ENCODE measurements at regions not wholly inside any gene's neighbourhood (a gene's known extent, or its start where the extent isn't known, plus 50 kb on each side); places are given as distances from the start of the nearest gene placed in this dataset.
"Not testable (repeated sequence)": the region's sequence is repeated elsewhere in the genome, so short reads cannot be mapped to it uniquely, and the experiment has no call there.

DNA sequence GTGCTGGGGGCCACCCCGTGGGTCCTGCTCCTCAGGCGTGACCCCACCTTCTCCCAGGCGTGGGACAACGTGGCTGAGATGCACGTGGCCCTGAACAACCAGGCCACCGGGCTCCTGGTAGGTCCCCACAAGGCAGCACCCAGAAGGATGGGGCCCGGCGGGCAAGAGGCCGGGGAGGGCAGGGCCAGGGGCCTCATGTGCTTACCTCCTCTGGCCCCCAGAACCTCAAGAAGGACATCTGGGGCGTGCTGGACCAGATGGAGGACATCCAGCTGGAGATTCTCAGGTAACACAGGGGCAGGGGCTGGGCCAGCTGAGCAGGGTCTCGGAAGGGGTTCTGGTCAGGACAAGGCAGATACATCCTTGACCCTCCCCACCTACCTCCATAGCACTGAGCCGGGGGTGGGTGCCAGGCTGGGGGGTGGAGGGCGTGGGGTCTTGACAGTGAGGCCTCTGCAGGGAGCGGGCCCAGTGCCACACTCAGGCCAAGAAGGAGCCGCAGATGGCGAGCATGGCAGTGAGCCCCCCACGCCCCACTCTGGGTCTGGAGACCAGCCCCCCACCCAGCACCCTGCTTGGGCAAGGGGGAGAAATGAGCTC is 186.3 kb downstream of the IGLL1 start:
- no peak for DNase-seq

DNA sequence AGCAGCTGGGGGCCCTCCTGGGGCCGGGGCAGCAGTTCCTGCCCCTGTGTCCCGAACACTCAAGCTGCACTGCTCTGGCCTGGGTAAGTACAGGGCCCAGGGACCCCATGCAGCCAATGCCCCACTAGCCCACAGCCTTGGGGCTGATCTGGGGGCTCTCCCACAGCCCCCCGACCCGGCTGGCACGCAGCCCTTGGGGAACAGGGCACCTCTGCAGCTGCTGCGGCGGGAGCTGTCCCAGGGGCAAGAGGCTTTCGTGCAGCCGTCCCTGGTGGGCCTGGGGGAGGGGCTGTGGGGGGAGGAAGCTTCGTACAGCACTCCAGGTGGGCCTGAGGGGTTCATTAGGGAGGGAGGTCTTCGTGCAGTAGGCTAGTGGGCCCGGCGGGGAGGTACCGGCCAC is 186.9 kb downstream of the IGLL1 start:
- DNase-seq = not testable (repeated sequence)

DNA sequence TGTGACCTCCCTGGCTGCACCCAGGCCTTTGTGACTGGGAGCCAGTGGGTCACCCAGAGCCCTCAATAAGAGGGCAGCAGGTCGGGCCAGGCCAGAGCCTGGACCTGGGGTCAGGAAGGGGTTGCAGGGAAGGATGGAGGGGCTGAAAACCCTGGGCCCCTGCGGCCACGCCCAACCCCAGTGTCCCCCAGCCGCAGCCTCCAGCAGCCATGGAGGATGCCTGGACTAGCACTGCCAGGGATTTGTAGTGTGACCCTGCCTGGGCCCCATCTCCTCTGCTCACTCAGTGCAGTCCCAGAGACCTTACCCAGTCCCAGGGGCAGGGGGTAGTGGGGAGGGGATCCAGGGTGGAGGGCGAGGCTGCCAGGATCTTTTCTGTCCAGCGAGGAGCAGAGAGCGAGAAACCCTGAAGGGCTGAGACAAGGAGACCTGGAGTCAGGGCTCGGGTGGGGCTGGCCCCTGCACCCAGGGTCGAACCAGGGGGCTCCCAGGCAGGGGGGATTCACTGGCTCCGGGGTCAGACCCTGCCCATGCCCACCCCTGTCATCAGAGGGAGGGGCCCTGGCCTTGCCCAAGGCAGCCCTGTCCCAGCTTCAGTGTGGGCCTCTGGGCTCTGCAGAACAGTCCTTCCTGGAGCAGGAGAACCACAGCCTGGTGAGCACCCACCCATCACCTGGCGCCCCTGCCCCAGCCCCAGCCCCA is 187.5 kb downstream of the IGLL1 start:
- no peak for DNase-seq

DNA sequence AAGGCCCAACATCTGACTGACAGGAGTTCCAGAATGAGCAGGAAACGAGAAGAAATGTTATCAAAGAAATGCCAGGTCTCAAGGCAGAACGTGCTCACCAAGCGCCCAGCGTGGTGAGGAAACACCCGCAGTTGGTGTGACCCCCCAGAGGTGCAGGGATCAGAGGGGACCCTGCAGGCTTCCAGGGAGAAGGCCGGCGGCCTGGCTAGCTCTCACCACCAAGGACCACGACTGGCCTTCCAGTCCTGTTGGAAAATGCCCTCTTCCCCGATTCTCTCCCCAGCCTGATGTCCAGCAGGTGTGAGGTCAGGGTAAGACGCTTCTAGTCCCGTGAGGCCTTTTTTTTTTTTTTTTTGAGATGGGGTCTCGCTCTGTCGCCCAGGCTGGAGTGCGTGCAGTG is 189.1 kb downstream of the IGLL1 start:
- no peak for DNase-seq

DNA sequence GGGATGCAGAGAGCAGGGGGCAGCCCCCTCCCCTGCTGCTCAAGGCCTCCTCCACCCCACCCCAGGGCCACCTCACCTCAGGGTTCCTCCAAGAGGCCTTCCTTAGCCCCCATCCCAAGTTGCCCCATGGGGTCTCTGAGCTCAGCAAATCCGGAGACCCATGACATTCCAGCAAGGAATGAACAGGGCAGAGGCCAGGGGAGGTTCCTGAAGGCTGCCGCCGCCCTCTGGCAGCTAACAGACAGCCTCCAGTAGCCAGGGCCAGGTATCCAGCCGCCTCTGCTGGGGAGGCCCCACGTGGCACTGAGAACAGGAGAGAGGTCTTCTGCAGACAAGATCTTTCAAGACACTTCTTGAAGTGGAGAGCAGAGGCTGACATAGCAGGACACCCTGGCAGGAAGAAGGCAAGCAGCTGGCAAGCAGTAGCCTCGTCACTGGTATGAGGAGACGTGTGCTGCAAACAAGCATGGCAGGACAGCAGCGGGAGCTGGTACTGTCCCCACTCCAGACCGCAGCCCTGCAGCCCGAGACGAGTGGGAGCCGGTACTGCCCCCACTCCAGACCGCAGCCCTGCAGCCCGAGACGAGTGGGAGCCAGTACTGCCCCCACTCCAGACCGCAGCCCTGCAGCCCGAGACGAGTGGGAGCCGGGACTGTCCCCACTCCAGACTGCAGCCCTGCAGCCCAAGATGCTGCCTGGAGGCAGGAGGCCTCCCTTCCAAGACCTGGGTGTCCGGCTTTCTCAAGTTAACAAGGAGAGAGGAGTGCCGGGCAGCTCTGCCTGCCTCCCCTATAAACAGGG is 190.6 kb downstream of the IGLL1 start:
- DNase-seq = peak; percentile 37

DNA sequence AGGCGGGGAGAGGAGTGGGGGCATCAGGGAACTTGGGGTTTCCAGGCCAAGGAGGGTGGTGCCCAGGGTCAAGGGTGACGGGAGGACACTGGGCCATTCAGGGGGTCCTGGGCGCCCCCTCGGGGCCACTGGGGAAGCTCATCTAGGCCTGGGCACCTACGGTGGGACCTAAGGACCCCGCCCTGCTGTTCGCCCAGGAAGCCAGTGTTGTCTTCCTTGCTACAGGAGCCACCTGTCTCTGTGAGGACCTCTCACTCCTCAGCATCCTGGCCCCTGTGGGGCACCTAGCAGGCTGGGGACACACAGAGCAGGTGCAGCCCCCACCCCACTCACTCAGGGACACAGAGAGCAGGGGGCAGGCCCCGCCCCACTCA is 191.6 kb downstream of the IGLL1 start:
- no peak for DNase-seq

DNA sequence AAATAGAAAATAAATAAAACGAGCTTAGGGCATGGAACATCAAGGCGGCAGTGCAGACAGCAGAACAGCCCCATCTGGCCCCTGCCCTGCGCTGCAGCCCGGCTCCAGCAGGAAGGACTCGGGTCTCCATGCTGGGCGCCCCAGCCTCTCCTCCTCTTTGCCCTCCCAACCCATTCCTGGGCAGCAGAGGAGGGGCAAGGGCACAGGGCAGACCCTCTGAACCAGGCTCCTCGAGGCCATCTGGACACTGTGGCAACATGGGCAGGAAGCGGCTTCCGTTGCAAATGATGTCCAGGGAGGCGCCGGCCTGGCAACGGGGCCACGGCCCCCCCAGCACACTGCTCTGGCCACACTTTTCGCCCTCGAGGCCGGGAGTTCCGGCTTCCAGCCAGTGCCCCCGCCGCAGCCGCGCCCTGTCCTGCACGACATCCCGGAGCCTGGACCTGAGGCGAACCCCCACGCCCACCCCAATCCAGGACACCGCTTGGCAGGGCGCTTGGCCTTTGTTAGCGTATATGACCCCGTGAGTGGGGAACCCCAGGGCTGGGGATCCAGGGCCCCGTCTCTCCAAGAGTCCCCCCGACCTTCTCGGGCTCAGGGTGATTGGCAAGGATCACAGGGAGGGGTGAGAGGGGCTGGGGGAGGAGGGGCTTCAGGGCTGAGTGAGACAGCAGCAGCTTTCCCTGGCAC is 192.1 kb downstream of the IGLL1 start:
- DNase-seq = no peak

DNA sequence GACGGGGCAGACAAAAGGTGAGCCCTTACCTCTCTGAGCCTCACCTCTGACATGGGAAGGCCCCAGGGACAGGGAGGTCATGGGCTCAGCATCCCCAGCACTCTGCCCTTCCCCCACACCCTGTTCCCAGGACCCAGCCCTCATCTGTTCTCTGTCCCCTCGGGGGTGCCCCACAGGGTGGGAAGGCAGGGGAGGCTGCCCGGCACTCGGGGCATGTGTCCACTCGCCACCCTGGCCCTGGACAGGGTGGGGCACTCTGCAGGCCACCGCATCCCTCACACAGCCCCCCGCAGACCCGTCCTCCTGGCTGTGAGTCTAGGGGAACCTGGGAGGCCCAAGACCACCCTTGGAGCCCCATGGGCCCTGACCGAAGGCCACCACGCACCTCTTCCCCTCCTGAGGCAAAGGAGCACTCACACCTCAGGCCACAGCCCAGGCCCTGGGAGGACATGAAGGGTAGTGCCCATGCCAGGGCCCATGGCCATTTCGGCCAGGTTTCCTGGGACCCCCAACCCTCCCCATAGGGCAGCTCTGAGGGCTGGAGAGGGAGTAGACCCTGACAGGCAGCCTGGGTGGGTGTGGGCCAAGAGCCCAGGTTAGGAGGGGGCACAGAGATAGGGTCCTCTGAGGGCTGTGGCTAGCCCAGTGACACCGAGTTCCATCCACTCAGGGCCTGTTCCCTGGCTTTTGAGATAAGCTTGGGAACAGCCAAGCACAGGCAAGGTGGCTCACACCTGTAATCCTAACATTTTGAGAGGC is 193.1 kb downstream of the IGLL1 start:
- no peak for DNase-seq

DNA sequence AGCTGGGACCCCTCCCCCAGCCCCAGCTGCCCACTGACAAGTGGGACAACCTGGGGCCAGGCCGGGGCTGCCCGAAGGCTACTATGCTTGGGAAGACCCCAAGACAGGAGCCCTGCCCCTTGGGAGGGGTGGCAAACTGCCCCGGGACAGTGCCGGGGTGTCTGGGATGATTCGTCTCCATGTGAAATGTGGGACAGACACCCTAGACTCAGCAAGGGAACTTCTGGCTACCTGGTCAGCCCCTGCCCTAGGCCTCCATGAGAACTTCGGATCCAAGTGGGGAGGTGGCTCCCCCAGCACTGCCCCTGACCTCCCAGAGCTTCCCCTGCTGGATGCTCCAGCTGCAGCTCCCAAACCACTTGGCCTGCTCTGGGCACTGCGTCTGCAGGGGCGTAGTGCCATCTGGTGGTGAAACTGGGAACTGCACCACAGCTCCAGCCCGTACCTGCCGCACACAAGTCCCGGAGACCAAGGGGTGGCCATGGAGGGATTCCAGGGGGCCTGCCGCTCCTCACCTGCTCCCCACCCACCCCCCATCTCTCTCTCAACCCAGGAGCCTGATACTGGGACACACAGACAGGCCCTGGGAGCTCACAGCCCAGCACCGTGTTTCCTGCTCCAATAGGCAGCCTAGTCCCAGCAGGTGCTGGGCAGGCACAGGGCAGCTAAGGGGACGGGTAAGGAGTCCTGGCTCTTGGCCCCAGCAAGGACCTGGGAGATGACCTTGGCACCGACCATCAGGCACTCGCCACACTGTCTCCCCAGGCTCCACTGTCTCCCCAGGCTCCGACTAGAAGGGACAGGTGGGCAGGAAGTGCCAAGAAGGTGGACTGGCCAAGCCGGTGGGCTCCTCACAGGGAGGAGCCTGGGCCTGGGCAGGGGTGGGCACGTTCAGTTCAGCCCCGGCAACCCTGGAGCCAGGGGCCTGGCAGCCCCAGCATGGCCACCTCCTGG is 194.1 kb downstream of the IGLL1 start:
- peak; percentile 81 for DNase-seq

DNA sequence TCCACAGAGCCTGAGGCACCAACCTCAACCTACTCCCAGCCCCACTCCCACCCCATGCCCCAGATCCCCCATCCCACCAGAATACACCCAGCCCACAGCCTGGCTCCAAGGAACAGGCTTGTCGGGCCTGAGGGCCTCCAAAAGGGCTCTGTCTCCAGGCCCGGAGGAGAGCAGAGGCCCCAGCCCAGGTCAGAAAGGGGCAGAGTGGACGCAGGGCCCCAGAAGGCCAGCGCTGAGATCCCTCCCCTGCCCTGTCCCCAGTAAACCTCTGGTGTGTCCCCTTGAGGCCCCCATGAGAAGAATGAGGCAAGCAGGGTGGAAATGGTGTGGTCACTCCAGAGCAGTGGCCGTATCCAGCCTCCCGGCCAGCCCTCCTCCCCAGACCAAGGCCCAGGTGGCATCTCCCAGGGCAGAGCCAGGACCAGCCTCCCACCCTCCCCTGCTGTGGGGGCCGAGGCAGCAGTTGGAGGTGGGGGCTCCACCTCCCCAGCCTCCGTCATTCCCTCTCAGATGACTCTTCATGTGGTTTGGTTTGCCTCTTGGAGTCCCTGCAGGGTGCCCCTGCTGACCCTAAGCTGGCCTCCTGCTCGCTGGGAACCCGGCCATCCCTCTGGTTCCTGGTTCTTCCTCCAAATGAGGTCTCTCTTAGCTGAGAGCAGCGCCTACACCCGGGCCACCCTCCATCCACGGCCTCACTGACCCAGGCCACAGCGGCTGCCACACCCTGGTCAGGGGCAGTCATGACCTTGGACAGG is 195.0 kb downstream of the IGLL1 start:
- DNase-seq = no peak

DNA sequence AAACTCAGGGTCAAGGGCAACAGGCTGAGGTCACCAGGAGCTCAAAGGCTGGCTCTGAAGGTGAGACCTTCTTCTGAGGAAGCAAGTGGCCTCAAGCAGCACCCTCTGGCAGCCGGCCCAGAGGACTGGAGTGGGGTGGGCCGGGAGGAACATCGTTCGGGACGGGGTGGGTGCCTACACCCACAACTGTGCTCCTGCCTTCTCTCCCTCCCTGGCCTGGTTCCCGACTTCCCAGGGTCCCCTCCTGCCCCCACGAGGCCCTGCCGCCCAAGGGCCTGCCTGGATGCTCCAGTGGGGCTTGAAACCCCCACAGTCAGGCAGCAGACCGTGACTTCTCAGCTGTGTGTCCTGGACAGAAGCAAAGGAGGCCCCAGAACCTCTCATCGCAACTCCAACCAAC is 195.7 kb downstream of the IGLL1 start:
- no peak for DNase-seq

DNA sequence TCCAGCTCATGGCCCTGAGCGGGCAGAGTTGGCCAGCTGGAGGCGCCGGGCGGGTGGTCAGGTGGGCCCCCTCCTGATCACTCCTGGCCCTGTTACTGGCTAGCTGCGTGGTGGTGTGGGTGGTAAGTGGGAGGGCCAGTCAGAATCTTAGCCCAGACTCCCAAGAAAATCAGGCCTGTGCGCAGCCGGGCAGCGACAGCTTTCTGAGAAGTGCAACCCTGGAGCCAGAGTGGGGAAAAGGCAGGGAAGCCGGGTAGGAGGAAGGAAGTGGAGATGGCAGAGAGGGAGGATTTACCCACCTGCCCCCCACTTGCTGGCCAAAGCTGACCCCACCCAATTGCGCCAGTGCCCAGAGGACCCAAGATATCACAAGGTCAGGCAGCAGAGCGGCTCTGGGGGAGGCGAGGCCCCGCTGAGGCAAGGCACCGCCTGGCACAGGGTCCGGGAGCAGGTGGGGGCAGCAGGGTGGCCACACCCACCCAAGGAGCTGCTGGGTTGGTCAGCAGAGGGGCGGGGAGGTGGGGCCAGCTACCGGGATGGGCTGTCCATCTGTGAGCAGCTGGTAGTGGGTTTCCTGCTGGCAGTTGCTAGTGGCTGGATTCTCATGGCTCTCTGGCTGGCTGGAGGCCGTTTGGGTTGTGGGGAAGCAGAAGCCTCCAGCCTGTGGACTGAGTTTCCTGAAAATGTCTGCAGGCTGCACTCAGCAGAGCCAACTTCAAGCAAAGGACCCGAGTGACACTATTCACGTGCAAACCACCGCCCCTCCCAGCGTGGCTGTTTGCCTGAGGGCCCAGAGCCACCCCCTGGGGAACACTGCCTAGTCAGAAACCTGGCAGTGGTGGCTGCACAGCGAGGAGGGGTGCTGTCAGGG is 196.4 kb downstream of the IGLL1 start:
- no peak for DNase-seq

DNA sequence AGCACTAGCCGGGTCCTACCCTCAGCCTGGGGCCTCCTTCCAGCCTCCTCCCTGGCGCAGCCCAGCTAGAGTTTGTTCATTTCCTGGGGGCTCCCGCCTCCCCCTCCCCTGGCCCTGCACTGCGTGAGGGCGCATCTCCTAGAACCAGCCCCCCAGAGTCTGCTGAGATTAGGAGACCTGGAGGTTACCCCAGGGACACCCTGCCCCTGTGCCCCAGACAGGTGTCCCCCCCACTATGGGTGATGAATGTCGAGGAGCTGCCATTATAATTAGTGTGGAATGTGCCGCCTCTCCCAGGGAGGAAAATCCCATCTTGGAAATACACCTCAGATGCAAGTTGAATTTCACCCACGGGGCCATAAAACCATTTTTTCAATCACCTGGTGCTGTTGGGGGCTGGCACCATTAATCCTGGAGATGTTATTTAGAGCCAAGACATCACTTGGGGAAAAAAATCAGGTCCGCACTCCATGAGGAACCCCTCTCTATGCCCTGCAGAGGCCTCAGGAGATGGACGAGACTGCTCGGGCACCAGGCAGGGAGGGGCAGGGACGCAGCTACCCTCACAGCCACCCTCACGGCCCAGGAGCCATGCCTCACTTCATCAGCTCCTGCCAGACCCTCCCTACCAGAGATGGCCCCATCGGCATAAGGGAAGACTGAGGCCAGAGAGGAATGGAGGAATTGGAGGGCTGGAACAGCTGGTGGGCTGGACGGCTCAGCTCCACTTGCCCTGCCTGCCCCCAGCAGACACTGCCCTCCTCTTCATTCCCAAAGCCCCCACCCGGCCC is 197.5 kb downstream of the IGLL1 start:
- DNase-seq = no peak

DNA sequence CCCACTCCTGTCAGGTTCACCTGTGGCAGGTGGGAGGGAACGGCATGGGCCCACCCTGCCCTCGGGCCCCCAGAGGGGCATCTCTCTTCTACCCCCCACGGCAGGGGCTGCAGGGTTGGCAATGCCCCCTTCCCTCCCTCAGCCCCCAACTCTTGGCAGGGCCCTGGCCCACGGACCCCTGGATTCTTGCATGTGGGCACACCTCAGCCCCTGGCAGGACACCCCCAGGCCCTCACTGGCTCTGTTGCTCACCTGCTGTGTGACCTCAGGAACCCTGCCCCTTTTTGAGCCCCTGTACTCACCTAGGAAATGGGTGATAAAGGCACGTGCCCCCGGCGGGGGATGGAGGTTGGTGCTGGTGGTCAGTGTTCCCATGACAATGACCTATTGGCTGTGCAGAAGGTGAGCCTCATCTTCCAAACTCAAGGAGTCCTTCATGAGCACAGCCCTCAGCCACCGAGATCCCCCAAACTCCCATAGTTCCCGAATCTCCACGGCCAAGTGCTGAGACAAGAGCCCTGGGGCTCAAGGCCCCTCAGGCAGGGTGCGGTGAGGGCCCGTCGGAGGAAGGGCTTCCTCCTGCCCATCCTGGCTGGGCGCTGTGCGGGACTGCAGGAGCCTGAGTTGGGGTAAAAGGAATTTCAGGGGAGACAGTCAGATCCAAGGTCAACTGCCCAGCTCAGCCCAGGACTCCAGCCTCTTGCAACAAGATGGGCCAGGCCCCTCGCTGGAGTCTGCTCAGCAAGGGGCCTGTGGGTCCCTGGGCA is 198.2 kb downstream of the IGLL1 start:
- DNase-seq = no peak

DNA sequence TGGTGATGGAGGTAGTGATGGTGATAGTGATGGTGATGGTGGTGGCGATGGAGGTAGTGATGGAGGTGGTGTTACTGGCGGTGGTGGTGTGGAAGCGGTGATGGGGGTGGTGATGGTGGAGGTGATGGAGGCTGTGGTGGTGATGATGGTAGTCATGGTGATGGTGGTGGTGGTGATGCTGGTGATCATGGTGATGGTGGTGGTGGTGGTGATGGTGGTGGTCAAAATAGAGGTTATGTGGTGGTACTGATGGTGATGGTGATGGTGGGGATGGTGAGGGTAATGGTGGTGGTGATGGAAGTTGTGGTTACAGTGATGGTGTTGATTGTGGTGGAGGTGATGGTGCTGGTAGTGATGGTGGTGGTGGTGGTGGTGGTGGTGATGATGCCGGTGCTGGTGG is 199.2 kb downstream of the IGLL1 start:
- no peak for DNase-seq

DNA sequence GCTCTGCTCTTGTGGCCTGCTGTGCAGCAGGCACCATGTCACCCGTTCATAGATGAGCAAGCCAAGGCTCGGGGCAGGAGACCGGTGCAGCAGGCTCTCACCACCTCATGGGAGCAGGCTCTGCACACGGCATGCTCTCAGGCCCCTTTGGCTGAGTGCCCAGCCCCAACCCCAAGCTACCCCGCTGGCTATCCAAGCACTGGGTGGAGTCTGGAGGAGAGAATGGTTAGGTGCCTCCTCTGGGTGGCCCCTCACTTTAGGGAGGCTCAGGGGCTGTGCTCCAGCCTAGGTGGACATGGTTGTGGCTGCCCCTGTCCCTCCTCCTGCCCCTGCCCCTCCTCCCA is 199.9 kb downstream of the IGLL1 start:
- DNase-seq = peak; percentile 74

DNA sequence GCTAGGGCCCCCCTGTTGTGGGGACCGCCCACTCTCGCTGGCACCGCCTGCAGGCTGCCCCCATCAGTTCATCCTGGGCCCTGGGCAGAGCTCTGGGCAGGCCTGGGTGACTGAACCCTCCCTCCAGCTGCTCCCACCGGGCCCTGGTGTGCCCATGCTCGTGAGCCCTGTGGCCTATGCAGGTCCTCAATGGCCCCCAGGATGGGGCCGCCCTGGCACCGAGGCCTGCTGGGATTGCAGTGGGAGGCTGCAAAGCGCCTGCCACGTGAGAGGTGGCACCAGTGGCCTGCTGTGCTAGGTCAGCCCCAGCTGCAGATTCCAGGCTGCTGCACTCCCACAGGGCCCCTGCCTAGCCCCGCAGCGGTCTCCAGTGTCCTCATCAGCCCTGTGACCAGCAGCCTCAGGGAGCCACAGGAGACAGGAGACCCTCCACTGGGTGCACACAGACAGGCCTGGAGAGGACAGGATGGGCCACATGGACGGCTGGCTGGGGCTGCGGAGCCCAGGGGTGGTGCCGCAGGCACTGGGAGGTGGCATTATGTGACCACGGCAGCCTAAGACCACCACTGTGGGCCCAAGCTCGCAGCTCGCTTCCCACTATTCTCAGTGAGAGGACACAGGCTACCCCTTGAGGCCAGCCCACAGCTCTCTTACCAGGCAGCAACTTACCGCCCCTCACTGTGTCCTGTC is 199.4 kb downstream of the BCR start:
- not testable (repeated sequence) for DNase-seq

DNA sequence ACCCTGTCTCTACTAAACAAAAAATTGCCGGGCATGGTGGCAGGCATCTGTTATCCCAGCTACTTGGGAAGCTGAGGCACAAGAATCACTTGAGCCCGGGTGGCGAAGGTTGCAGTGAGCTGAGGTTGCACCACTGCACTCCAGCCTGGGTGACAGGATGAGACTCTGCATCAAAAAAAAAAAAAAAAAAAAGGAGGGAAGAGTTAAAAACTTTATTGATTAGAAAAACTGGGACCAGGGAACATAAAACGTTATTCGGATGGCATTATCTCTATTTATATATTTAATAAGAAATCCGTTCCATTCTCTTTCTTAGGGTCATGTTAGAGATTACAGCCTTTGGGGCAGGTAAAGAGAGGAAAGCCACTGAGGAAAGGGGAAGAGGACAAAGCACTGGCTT is 197.5 kb downstream of the BCR start:
- no peak for DNase-seq

All from RPMI8226 (cell line).